GM23338 (cell line): ENCODE measurements at regions not wholly inside any gene's neighbourhood (a gene's known extent, or its start where the extent isn't known, plus 50 kb on each side); places are given as distances from the start of the nearest gene placed in this dataset.

Experiments
- CREB1 ChIP-seq: fragments of 250-450 bp; sonication (Bioruptor Pico); IDR thresholded peaks from 2 replicates; pipeline ENCODE4 v1.5.0; 2020; ENCODE audit warnings: low read depth, mild to moderate bottlenecking, moderate library complexity
- CTCF ChIP-seq, 2 experiments: fragments of 200-600 bp in 1 of 2; sonication (generic) in 1 of 2; conservative IDR thresholded peaks; 2 replicates each; pipeline versions ENCODE4 v1.5.1 to v1.6.1; 2016 to 2017; ENCODE audit warnings: antibody characterized with exemption in 2 of 2, low read depth in 2 of 2, mild to moderate bottlenecking in 2 of 2, moderate library complexity in 1 of 2
- EZH2 ChIP-seq: fragments of 200-600 bp; sonication (generic); IDR thresholded peaks from one replicate; pipeline ENCODE4 v1.8.0; 2017; ENCODE audit warnings: antibody characterized with exemption, mild to moderate bottlenecking, low read depth; ENCODE audit not compliant: unreplicated experiment
- EZH2phosphoT487 ChIP-seq: fragments of 200-600 bp; sonication (generic); IDR thresholded peaks from one replicate; pipeline ENCODE4 v1.8.1; 2018; ENCODE audit warnings: antibody characterized with exemption; ENCODE audit not compliant: unreplicated experiment
- JUNB ChIP-seq: IDR thresholded peaks from one replicate; pipeline ENCODE4 v1.6.1; 2016; ENCODE audit warnings: antibody characterized with exemption; ENCODE audit not compliant: unreplicated experiment
- NANOG ChIP-seq: IDR thresholded peaks from 2 replicates; pipeline ENCODE4 v1.6.1; 2016; ENCODE audit warnings: antibody characterized with exemption, borderline replicate concordance
- POLR2AphosphoS5 ChIP-seq: IDR thresholded peaks from 2 replicates; pipeline ENCODE4 v1.6.1; 2016; ENCODE audit warnings: antibody characterized with exemption, low read depth
- STAT1 ChIP-seq: IDR thresholded peaks from one replicate; pipeline ENCODE4 v1.6.1; 2016; ENCODE audit warnings: antibody characterized with exemption; ENCODE audit not compliant: unreplicated experiment
- ZNF114 ChIP-seq: fragments of 250-450 bp; sonication (Bioruptor Pico); IDR thresholded peaks from 2 replicates; pipeline ENCODE4 v1.5.0; 2020; ENCODE audit warnings: mild to moderate bottlenecking, moderate library complexity
- ZNF331 ChIP-seq: fragments of 250-450 bp; sonication (Bioruptor Pico); IDR thresholded peaks from 2 replicates; pipeline ENCODE4 v1.5.0; 2020; ENCODE audit warnings: low read depth, mild to moderate bottlenecking, moderate library complexity
- TF ChIP-seq, protein P1 (sequence below): IDR thresholded peaks from one replicate; pipeline ENCODE4 v1.6.1; 2018; ENCODE audit warnings: antibody characterized with exemption; ENCODE audit not compliant: unreplicated experiment

- TF ChIP-seq, protein P1, sequence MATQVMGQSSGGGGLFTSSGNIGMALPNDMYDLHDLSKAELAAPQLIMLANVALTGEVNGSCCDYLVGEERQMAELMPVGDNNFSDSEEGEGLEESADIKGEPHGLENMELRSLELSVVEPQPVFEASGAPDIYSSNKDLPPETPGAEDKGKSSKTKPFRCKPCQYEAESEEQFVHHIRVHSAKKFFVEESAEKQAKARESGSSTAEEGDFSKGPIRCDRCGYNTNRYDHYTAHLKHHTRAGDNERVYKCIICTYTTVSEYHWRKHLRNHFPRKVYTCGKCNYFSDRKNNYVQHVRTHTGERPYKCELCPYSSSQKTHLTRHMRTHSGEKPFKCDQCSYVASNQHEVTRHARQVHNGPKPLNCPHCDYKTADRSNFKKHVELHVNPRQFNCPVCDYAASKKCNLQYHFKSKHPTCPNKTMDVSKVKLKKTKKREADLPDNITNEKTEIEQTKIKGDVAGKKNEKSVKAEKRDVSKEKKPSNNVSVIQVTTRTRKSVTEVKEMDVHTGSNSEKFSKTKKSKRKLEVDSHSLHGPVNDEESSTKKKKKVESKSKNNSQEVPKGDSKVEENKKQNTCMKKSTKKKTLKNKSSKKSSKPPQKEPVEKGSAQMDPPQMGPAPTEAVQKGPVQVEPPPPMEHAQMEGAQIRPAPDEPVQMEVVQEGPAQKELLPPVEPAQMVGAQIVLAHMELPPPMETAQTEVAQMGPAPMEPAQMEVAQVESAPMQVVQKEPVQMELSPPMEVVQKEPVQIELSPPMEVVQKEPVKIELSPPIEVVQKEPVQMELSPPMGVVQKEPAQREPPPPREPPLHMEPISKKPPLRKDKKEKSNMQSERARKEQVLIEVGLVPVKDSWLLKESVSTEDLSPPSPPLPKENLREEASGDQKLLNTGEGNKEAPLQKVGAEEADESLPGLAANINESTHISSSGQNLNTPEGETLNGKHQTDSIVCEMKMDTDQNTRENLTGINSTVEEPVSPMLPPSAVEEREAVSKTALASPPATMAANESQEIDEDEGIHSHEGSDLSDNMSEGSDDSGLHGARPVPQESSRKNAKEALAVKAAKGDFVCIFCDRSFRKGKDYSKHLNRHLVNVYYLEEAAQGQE, result no peak
- TF ChIP-seq EZH2phosphoT487, result no peak
- no peak for TF ChIP-seq CTCF (conservative IDR thresholded peaks at IDR 0.05; ENCODE audit: low read depth in 2 of 2)
- no peak for TF ChIP-seq CREB1 (CRISPR knock-in tag)
- no peak for TF ChIP-seq POLR2AphosphoS5
- no peak for TF ChIP-seq EZH2
- TF ChIP-seq ZNF331 (CRISPR knock-in tag), result no peak
- TF ChIP-seq ZNF114 (CRISPR knock-in tag), result no peak
- no peak for TF ChIP-seq STAT1
- no peak for TF ChIP-seq NANOG
- no peak for TF ChIP-seq JUNB
Observed at GRCh38 chr1:104726917-104727316, 977.2 kb downstream of the AMY1C start.
